Stimulated activated CD4-positive, alpha-beta T cell treated with anti-CD3 and anti-CD28 coated beads, TNF-alpha, amount 100 ng/mL, for 1 hour (primary cell): ENCODE measurements at regions not wholly inside any gene's neighbourhood (a gene's known extent, or its start where the extent isn't known, plus 50 kb on each side); places are given as distances from the start of the nearest gene placed in this dataset.

Source experiments
- DNase-seq, 3 donors: peaks; one replicate each; pipeline ENCODE4 v3.0.0-alpha.2; 2020; ENCODE audit warnings: low read depth in 3 of 3, low spot score in 1 of 3

DNA sequence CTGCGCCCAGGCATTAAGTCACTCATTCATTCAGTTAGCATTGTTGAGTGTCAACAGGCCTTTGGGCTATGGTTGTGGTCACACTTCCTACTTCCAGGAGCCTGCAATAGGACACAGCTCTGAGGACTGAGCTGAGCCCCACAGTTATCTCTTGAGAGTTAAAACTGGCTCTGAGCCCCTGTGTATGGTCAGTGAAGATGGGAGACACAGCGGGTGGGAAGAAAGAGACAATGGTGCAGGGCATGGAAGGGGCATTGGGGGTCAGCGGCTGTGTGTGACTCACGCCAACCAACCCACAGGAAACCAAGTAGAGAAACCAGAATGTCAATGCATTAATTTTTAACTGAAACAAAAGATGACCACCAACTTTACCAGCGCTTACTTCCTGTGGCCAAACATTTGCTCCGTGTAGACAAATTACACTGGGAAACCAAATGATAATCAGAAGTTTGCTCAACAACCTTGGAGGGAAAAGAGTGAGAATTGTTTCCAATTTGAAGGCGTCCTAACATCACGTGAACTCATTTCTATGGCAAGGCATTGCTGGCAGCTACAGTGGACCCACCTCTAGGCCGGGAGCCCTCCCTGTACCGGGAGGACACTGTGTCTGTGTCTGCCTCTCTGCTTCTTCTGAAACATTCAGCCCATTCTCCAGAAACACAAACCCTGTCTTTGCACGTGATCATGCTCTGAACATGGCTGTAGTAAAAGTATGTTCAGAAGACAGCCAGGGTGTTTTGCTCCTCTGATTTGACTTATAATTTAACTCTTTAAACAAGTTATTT is 212.0 kb upstream of the ID2 start:
- DNase-seq: no peak

DNA sequence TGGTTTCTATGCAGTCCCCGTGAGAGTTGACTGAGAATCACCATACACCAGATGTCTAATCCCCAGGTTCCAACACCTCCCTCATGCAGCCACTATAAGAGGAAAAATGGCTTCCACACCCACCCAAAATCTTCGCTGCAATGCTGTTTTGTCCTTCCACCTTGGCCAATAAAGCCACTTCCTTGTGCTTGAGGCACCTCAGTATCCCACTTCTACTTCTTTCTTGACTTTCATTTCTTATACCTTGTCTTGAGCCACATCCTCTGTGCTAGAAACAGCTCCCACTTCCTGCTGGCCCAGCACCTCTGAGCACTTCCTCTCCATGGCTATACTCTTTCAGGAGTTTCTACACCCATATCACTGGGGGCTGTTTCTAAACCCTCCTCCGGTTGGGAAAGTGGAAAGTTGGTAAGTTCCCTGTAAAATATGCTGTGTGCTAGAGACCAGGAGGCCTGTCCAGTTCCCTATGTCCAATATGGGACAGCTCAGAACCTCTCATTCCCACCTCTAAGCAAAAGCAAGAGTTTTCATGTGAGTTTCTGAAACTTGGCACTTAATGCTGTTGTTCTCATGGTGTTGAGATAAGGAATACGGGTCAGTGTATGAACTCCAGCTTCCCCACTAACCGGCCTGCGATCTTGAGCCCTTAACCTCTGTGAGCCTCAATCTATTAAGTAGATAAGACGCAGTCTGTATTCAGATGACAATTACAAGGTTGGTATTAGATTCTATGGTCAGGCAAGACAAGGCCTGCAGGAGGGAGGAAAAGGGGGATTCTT is 209.1 kb upstream of the ID2 start:
- no peak for DNase-seq

DNA sequence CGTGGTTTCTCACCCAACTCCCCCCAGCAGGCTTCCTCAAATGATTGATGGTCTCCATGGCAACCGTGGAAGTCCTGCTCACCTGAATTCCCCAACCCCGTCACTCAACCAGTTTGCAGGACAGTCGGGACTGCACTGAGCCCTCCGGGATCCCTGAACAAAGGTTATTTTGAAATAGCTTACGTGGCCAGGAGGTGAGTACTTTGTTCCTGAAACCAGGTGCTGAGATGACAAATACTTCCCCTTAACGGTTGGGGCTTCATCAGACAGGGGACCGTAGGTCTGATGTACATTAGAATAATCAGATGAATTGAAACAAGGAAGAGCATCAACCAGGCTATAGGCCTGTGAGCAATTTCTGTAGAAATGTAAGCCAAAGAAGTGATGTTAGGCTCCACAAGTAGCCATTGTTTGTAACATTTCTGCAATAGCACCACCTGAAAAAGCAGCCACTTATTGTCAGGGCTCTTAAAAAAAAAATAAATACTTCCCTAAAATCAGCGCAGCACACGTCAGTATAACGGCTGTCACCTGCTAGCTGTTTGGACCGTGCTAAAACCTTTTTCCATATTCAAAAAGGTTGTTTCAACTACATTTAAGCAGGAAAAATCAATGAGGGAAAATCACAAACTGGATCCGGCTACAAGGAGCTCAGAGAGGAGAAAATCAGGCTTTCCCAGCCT is 206.4 kb upstream of the ID2 start:
- no peak for DNase-seq

DNA sequence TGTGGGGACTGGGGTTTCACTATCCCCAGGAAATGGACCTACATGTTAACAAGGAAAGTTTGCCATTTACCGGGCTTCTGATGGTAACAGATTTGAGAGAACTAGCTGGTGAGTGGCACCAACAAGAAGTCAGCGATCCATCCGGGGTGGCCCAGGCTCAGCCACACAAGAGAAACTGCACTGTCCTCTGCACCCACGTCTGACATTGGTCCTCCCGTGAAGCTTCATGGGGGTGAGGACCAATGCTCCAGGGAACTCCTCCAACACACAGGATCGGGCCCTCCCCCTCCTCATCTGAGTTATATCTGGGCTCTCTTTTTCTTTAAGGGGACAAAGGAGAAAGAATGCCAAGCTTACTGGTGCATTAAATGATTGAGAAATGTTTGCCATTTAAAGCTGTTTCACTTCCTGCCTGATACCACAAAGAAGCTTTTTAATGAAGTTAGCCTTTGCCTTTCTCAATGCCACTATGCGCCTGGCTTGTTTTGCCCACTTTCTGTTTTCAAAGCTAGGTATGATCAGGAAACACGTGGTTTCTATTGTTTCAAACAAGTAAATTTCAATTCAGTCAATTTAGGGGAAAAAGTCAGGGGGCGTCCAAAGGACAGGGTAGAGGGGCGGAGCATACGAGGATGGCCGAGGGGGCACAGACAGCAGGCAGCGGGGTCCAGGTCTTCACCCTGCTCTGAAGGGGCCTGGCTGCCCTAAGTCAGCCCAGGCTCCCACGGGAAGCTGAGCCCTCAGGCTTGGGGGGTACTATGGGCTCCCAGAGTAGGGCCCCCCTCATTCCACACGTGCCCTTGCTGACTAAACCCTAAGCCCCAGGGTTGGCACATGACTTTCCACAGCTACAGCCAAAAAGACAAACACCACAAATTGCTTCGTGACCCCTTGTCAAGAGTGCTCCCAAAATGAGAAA is 204.0 kb upstream of the ID2 start:
- no peak for DNase-seq

DNA sequence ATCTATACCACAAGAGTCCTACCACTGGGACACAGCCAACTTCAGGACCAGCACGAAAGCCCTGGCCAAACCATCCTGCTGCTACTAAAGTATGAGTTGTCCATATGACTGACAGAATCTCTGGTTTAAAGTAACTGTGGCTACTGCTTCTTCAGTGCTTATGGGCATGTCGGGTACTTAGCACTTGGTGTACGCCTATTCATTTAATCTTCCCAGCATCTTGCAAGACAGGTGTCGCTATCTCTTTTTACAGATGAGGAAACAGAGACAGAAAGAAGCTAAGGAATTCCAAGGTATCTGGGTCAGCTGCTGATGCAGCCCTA is 203.4 kb upstream of the ID2 start:
- no peak for DNase-seq

DNA sequence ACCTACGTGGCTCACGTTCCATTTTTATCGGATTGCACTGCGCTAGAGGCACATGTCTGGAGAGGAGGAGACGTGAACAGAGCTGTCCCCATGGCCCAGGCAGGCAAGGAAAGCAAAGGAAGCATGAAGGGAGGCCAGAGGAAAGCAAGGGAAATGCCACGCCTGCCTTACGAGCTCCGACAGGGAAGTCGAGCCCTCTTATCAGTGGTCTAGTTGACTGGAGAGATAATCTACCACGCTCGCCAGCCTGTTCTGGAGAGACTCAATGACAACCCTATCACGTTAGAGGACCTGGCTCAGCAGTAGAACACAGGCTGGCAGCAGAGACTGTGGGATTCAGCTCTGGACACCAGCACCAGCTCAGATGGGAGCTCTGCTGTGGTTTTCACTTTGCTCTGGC is 202.6 kb upstream of the ID2 start:
- DNase-seq: no peak

DNA sequence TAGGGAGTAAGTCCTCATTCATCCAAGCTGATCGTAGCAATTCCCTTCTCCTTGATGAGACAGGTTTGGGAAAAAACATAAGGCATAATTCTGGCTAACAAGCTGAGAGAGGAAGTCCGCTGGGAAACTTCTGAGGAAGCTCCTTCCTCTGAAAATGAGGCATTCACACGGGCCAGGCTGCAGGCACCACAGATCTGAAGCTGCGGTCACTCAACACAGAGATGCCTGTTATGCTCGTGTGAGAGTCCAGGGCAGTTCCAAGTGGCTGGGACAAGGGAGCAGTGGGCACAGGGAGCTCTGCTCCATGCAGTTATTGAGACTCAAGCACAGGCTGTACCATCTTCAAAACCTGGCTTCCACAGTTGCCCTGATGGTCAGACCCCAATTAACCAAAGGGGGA is 200.9 kb upstream of the ID2 start:
- DNase-seq: no peak

DNA sequence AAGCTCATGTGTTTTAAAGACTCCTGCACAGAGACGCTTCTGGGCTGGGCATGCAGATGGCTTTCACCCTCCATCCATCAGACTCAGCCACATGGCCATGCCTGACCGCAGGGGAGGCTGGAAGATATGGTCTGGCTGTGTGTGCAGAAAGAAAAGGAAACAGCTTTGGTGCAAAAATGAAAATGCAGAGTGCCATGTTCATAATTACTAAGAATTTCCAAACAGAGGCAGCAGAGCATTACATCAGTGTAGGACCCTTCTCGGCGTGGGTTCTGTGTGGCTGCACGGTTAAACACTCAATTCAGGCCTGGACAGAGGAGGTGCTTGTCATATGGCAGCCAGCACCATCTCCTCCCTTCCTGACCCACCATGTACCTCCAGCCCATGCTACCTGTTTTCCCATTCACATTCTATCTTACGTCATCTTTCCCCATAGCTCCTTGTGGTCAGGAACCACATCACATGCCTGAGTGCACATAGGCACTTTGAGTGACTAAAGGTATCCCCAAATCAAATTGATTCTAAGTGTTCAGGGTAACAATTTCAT is 200.3 kb upstream of the ID2 start:
- DNase-seq: no peak

DNA sequence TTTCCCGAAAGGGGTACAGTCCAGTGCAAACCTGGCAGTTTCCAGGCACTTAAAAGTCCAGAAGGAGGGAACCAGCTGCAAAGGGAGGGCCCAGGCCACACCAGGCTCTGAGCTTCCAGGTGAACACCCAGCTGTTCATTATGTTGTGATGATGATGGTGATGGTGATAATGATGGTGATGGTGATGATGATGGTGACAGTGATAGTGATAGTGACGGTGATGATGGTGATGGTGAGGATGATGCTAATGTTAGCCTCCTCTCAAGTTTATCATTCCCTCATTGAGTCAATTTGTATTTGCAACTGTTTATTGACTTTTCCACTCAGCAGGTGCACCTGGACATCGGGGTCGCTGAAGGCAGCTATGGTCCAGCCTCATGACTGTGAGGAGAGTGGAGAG is 199.4 kb upstream of the ID2 start:
- DNase-seq: no peak

DNA sequence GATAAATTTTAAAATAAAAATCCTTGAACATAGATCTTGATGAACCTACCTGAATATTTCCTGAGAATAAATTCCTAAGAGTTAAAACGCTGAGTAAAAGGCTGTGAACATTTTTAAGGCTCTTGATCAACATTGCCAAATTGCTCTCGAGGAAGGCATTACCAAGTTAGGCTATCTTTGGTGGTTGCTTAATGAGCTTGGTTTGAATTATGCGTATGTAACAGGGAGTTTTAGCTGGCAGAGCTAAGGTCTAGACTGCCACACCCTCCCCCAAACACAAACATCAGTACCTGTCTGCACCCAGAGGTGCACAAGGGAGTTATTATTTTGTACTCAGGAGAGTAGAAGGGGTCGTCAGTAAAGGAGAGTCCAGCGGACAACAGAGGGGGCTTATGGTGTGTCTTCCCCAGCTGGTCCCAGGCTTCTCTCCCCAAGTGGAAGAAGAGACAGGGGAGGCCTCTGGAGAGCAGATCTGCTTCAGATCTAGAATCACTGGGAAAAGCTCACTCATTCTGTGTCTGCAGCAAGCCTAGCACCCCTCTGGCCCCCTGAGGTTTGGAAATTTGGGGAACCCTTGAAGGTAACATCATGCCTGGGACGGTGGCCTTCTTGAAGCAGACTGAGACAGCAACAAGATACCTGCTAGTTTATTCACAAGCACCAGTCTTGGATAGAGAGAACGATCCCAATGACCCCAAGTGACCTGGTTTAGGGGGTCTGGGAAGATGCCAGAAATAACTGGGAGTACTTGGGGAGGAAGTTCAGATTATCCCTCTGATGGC is 197.2 kb upstream of the ID2 start:
- DNase-seq: no peak

DNA sequence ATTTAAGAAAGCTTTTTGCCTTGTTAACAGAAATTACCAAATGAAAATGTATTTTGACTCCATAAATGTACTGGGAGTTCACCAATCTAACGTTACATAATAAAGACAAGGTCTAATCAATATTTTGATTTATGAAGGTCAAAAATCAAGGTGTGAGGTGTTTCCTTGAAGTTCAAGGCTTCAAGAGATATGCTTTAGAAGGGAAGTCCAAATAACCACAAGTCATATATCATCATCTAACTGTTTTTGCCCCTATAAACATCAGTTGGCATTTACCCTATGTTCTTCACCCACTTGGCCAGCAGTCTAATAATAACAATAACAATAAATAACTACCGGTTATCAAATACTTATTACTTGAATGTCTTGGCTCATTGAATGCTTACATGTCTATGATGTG is 196.1 kb upstream of the ID2 start:
- DNase-seq: no peak

DNA sequence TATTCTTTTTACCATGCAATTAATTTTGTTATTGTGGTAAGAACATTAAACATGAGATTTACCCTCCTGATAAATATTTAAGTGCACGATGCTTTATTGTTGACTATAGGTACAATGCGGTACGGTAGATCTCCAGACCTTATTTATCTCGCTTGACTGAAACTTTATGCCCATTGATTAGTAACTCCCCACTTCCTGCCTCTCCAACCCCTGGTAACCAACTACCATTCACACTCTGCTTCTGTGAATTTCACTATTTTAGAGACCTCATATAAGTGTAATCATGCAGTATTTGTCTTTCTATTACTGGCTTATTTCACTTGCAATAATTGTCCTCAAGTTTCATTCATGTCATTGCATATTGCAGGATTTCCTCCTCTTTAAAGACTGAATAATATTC is 195.7 kb upstream of the ID2 start:
- no peak for DNase-seq

DNA sequence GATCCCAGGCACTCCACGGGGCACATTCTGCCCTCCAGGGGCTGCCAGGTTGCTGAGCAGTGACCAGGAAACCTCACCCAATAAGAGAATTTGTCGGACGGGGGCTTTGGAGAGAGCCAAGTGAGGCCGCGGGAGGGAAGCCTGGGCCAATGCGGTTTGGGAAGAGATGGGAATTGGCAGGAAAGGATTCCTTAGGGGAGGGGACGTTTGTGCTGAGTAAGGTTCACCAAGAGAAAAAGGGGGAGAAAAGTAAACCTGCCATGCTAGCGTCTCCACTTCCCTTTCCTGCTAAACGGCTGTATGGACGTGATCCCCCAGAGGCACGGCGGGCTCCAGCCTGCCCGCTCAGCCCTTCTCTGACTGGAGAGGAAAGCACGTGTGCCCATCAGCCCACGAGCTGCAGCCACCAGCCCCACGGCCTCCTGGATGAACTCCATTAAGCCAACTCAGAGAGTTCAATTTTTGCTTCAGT is 194.4 kb upstream of the ID2 start:
- DNase-seq: no peak

DNA sequence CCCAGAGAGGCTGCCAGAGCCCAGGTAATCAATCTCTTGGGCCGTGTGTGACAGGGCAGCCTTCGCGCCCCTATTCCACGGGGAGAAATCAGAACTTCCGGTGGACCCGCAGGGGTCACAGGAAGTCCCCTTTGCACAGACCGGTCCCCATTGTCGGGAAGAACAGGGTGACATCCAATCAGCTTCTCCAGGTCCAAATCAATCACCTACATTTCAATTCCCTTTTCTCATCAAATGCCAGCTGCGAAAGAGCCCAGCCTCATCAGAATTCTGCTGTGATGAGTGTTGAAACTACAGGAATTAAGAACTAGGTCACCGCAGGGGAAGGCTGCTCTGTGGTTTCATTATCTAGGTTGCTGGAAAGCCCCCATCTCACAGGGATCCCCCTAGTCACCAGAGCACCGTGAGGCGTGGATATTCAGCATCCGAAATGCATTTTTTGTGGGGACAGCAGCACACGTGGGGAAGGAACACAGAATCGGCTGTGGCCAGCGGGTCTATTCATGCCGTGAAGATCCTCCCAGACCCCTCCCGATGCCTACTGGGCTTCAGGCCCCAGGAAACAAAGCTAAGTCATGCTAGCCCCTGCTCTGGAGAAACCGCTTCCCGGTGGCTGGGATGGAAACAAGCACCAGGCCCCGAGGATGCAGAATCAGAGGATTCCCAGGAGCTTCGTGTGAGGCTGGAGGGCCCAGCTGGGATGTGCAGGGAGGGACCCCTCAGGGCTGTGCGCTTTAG is 193.7 kb upstream of the ID2 start:
- peak in 2 of 3 donors; percentile 22 to 35 for DNase-seq

DNA sequence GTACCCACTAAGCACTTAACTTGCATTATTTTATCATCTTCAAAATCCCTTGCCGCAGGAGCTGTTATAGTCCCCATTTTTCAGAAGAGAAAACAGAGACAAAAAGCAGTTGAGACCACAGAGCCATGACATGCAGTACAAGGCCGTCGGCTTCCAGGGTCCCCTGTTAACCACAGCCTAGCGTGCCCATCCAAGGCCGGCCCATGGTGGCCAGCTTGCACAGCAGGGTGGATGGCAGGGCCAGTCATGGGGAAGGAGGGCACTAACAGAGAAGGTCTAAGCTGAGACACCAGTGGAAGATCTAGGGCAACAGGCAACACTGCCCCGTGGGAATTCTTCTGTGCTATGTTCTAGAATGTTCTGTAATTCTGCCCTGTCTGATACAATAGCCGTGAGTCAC is 192.6 kb upstream of the ID2 start:
- DNase-seq: no peak

DNA sequence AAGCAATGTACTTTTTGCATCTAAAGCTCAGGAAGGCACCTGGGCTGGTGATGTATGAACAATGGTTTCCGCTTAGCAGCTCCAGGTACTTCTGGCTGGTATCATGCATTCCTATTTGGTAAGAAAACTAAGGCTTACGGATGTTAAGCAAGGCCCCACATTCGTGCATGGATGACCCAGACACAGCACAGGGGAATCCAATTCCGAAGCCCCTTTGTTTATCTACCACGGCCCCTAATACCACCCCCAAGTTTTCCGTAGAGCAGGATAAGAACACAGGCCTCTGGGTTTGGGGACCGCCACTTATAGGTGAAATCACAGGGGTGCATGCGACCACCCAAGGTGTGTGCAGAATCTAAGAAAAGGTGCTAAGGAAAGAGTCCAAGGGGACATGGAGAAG is 192.1 kb upstream of the ID2 start:
- DNase-seq: no peak

DNA sequence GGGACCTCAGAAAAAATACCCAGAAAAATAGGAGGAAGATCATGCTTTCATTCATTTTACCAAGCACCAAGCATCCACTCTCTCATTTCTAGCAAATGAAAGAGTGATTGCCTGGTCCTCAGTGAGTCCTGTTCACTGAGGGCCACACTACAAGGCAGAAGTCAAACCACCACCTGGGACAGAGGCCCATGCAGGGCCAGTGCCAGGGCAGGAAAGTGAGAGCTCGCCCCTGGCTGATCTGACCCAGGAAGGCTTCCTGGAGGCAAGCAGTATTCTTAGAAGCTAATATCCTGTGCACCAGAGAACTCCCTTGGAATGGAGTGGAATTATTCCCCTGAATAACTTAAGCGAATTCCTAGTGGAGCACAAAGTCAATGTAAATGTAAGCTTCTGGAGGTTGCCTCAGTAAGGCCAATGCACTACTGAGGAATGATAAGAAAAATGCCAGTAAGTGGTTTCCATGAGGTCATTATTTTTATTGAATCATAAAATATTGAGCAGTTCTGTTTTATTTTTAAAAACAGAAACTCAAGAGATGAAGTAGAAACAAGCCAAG is 191.6 kb upstream of the ID2 start:
- DNase-seq: no peak

DNA sequence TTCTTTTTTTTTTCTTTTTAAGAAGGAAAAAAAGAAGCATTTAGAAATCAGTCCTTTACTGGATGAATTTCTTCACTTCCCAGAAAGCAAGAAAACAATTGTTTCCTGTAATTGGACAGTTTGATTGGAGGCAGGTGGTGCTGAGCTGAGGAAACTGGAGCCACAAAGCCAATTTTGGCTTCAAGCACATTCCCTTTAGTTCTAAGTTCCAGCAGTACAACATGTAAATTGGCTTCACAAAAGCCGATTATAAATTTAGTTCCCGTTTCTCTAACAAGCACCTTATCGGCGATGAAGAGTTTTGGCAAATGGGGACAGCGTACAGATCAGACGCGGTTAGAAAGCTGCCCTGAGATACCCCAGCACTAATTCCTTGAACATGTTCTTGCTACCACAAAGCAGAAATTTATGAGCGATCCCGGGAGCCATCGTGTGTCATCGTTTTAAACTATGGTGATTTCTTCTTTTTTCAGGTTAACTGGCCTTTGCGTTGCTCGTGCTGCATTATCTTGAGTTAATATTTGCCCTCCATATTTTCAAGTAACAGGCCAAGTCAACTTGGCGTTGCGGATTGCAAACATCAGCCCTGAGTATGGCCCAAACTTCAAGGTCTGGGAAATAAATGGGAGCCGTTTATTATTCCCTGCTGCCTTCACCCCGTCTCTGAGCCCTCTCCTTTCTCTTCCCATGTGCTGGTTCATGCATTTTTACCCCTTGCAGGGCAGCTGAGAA is 190.4 kb upstream of the ID2 start:
- DNase-seq: no peak
